HepG2 (cell line): ENCODE measurements at regions not wholly inside any gene's neighbourhood (a gene's known extent, or its start where the extent isn't known, plus 50 kb on each side); places are given as distances from the start of the nearest gene placed in this dataset.

Experiments
- ATAC-seq: fragments of 200-7000 bp; cut with Tn5 transposase; 3 replicates; pipeline ENCODE4 v1.9.1; 2020; ENCODE audit warnings: mild to moderate bottlenecking, moderate library complexity
- BruUV-seq: library from RNA; stranded (reverse); fragments of 400-500 nt; replicated peaks from 2 replicates; lab custom pipeline; 2021; lab: Mats Ljungman, UMichigan
- CTCF ChIA-PET: fragments of 300-600 bp; formaldehyde crosslinking; extraction: SDS; loops from one replicate; lab custom pipeline; 2021; ENCODE audit warnings: low total read pairs, inconsistent platforms, low intra/inter-chr PET ratio; lab: Yijun Ruan, JAX
- POLR2A ChIA-PET: fragments of 350-600 bp; sonication (Branson Sonifier 250); formaldehyde crosslinking; loops from one replicate; lab custom pipeline; 2020; ENCODE audit warnings: antibody characterized with exemption, inconsistent platforms; lab: Yijun Ruan, JAX
- DNase-seq: peaks from one replicate; pipeline ENCODE4 v3.0.0-alpha.2; 2015; ENCODE audit warnings: low spot score
- FAIRE-seq: peaks from 3 replicates; lab custom pipeline; 2011; peaks lifted over from hg19 to GRCh38; lab: Jason Lieb, UNC
- H2AFZ ChIP-seq: one replicate; pipeline ENCODE4 v1.6.1; 2011; ENCODE audit warnings: low read length, inconsistent platforms
- H3K27ac ChIP-seq: fragments of 300-600 bp; 3 replicates; pipeline ENCODE4 v1.8.0; 2011; ENCODE audit warnings: mixed run types, mild to moderate bottlenecking, mixed read lengths, low read length, inconsistent platforms; ENCODE audit not compliant: insufficient read depth; ENCODE audit errors: extremely low read length
- H3K27me3 ChIP-seq, 2 experiments: fragments of 200-600 bp in 1 of 2; 2 replicates in 1 of 2; 3 replicates in 1 of 2; pipeline versions ENCODE4 v1.6.0 to v1.8.0; 2011; ENCODE audit warnings: low read length in 2 of 2, mild to moderate bottlenecking in 2 of 2, moderate library complexity in 2 of 2, inconsistent platforms in 1 of 2; ENCODE audit not compliant: insufficient read depth in 2 of 2, control insufficient read depth in 1 of 2
- H3K36me3 ChIP-seq, 2 experiments: fragments of 200-600 bp in 1 of 2; replicated peaks in 1 of 2; 2 replicates in 1 of 2; 3 replicates in 1 of 2; pipeline versions ENCODE4 v1.5.1 to v1.8.0; 2011; ENCODE audit warnings: low read length in 2 of 2, inconsistent platforms in 1 of 2; ENCODE audit not compliant: insufficient read depth in 2 of 2, control insufficient read depth in 1 of 2
- H3K4me1 ChIP-seq: 2 replicates; pipeline ENCODE4 v1.5.1; 2012; ENCODE audit warnings: low read length, inconsistent platforms; ENCODE audit not compliant: insufficient read depth
- H3K4me2 ChIP-seq: 2 replicates; pipeline ENCODE4 v1.6.0; 2011; ENCODE audit warnings: low read depth, low read length, inconsistent platforms
- H3K4me3 ChIP-seq, 3 experiments: fragments of 200-600 bp in 1 of 3; sonication (generic), shearing (Covaris generic) in 1 of 3; replicated peaks in 1 of 3; 2 replicates each; pipeline ENCODE4 v1.5.1; 2011 to 2016; ENCODE audit warnings: low read length in 3 of 3, inconsistent platforms in 2 of 3, low read depth in 2 of 3, mild to moderate bottlenecking in 2 of 3, control low read depth in 1 of 3, mixed read lengths in 1 of 3; ENCODE audit not compliant: insufficient read depth in 1 of 3
- H3K79me2 ChIP-seq: one replicate; pipeline ENCODE4 v1.6.1; 2011; ENCODE audit warnings: low read length, inconsistent platforms; ENCODE audit not compliant: insufficient read depth
- H3K9ac ChIP-seq: 2 replicates; pipeline ENCODE4 v1.6.0; 2011; ENCODE audit warnings: mild to moderate bottlenecking, low read depth, low read length, inconsistent platforms; ENCODE audit not compliant: insufficient read depth
- H3K9me3 ChIP-seq: 2 replicates; pipeline ENCODE4 v1.5.1; 2012; ENCODE audit warnings: mild to moderate bottlenecking, low read length
- H4K20me1 ChIP-seq: 2 replicates; pipeline ENCODE4 v1.6.0; 2011; ENCODE audit warnings: inconsistent platforms, mild to moderate bottlenecking, low read length, moderate library complexity; ENCODE audit not compliant: insufficient read depth
- AHDC1 ChIP-seq: sonication (generic); formaldehyde crosslinking; IDR thresholded peaks from 2 replicates; pipeline ENCODE4 v1.5.1; 2020; ENCODE audit warnings: mild to moderate bottlenecking, missing genetic modification reagents, borderline replicate concordance
- BORCS8-MEF2B ChIP-seq: sonication (generic); formaldehyde crosslinking; IDR thresholded peaks from 2 replicates; pipeline ENCODE4 v1.8.0; 2022; ENCODE audit warnings: mild to moderate bottlenecking, missing genetic modification reagents
- CREB3 ChIP-seq: sonication (generic); formaldehyde crosslinking; IDR thresholded peaks from 2 replicates; pipeline ENCODE4 v1.5.0; 2020; ENCODE audit warnings: missing genetic modification reagents
- ELF1 ChIP-seq: sonication (generic); formaldehyde crosslinking; IDR thresholded peaks from 2 replicates; pipeline ENCODE4 v1.4.0; 2020; ENCODE audit warnings: missing genetic modification reagents
- ETV6 ChIP-seq: sonication (generic); formaldehyde crosslinking; conservative IDR thresholded peaks from 2 replicates; pipeline ENCODE4 v1.4.0; 2020; ENCODE audit warnings: missing genetic modification reagents
- FLYWCH1 ChIP-seq: sonication (generic); formaldehyde crosslinking; IDR thresholded peaks from 2 replicates; pipeline ENCODE4 v1.8.1; 2023; ENCODE audit warnings: mild to moderate bottlenecking, missing genetic modification reagents
- MAFK ChIP-seq, 2 experiments: IDR thresholded peaks in 1 of 2; conservative IDR thresholded peaks in 1 of 2; 2 replicates each; pipeline ENCODE4 v1.6.1; 2011; ENCODE audit warnings: improper control_type of control experiment in 2 of 2, low read length in 2 of 2
- MLLT10 ChIP-seq: sonication (generic); formaldehyde crosslinking; IDR thresholded peaks from 2 replicates; pipeline ENCODE4 v1.4.0; 2020; ENCODE audit warnings: missing genetic modification reagents
- MTF1 ChIP-seq: sonication (generic); formaldehyde crosslinking; IDR thresholded peaks from 2 replicates; pipeline ENCODE4 v1.5.0; 2020; ENCODE audit warnings: missing genetic modification reagents
- PHB2 ChIP-seq: fragments of 450-650 bp; IDR thresholded peaks from 2 replicates; pipeline ENCODE4 v1.6.1; 2018; ENCODE audit not compliant: partially characterized antibody
- PHF20 ChIP-seq: sonication (generic); formaldehyde crosslinking; IDR thresholded peaks from 2 replicates; pipeline ENCODE4 v1.5.0; 2020; ENCODE audit warnings: mild to moderate bottlenecking, missing genetic modification reagents
- RXRA ChIP-seq: sonication (generic); formaldehyde crosslinking; IDR thresholded peaks from 2 replicates; pipeline ENCODE4 v1.5.1; 2020; ENCODE audit warnings: missing genetic modification reagents
- SOX13 ChIP-seq, 3 experiments: fragments of 450-650 bp in 1 of 3; sonication (generic) in 1 of 3; formaldehyde crosslinking in 1 of 3; IDR thresholded peaks in 2 of 3; conservative IDR thresholded peaks in 1 of 3; 2 replicates each; pipeline versions ENCODE4 v1.5.0 to v1.6.1; 2016 to 2020; ENCODE audit warnings: antibody characterized with exemption in 1 of 3, mild to moderate bottlenecking in 1 of 3, missing compliant biosample characterization in 1 of 3, missing genetic modification reagents in 1 of 3, moderate library complexity in 1 of 3
- ZFP1 ChIP-seq: IDR thresholded peaks from 2 replicates; pipeline ENCODE4 v1.6.1; 2016
- WGBS: methylation state at CpG from one replicate; pipeline ENCODE4 v1.1.6; 2017; ENCODE audit warnings: low lambda C conversion rate; 5-methylcytosine and 5-hydroxymethylcytosine counted together
- in situ Hi-C: cut with HindIII; loops from 2 replicates; pipeline ENCODE4 v1.10.0; 2017; ENCODE audit warnings: low pct_unique_long_range_greater_than_20kb; ENCODE audit not compliant: extremely low pct_ligation_motif_present
- intact Hi-C: fragments of 100-400 bp; cut with micrococcal nuclease; formaldehyde crosslinking; loops from one replicate; pipeline ENCODE4 v1.10.0; 2022; ENCODE audit not compliant: unreplicated experiment

GRCh38 chr14:79951572-79951971, 259.7 kb downstream of the DIO2 start:
- CTCF ChIA-PET = no interaction called here
- no TSS peak for BruUV-seq
- H3K79me2 ChIP-seq = no peaks in the 10 kb centered on the region
- H3K9ac ChIP-seq = no peak overlapping the region
- no peak for FAIRE-seq
- no peak overlapping the region for H2AFZ ChIP-seq
- no peak overlapping the region for H3K4me3 ChIP-seq
- H3K27ac ChIP-seq = no peak overlapping the region
- in situ Hi-C loops = no loop called here
- POLR2A ChIA-PET = no interaction called here
- H3K9me3 ChIP-seq = peaks cover 96% of the 10 kb centered on the region
- no peak for DNase-seq
- no peak overlapping the region for H3K4me2 ChIP-seq
- H4K20me1 ChIP-seq = no peaks in the 10 kb centered on the region
- H3K27me3 ChIP-seq = no peaks in the 10 kb centered on the region; a peak in 1 of 5 replicates
- intact Hi-C loops = no loop called here
- no peaks in the 10 kb centered on the region for H3K4me1 ChIP-seq
- H3K36me3 ChIP-seq = no peaks in the 10 kb centered on the region
- ATAC-seq = no peak
- 6% methylated on average over 1 of the region's 1 CpG for WGBS
- TF ChIP-seq SOX13 (IDR thresholded peaks at IDR 0.05) (no peak), SOX13 (CRISPR knock-in tag; conservative IDR thresholded peaks at IDR 0.05 in 1 of 2, IDR thresholded peaks at IDR 0.05 in 1 of 2) (no peak), ZFP1 (CRISPR knock-in tag) (no peak), PHB2 (no peak), AHDC1 (CRISPR knock-in tag) (no peak), MTF1 (CRISPR knock-in tag) (no peak), FLYWCH1 (CRISPR knock-in tag) (no peak), RXRA (CRISPR knock-in tag) (no peak), MAFK (conservative IDR thresholded peaks at IDR 0.05 in 1 of 2, IDR thresholded peaks at IDR 0.05 in 1 of 2; ENCODE audit: low read length in 2 of 2) (no peak), CREB3 (CRISPR knock-in tag) (no peak), BORCS8-MEF2B (CRISPR knock-in tag) (no peak), ETV6 (no peak), ELF1 (no peak), MLLT10 (CRISPR knock-in tag) (no peak), PHF20 (CRISPR knock-in tag) (no peak)
